NOMO-1 treated with DMSO at 0.1 percent for 48 hours (cell line): ENCODE measurements at regions not wholly inside any gene's neighbourhood (a gene's known extent, or its start where the extent isn't known, plus 50 kb on each side); places are given as distances from the start of the nearest gene placed in this dataset.

Experiments used
- DNase-seq: peaks from one replicate; lab custom pipeline; 2025; ENCODE audit not compliant: unreplicated experiment; lab: John Stamatoyannopoulos, UW

DNA sequence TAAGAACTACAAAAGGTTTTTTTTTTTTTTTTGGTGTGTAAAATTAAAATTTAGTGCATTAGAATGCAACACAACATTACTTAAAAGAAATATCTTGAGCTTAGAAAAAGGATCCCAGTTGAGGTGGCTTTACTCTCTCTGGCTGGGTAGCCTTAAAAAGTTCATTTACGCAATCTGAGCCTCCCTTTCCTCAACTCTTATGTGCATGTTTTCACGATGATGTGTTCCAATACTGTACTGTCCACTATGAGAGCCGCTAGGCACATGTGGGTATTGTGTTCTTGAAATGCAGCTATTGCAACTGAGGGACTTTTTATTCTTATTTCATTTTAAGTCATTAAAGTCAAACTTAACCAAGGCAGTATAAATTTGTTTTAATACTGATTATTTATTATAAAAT lies 460.9 kb upstream of the SYT1 start:
- DNase-seq: no peak

DNA sequence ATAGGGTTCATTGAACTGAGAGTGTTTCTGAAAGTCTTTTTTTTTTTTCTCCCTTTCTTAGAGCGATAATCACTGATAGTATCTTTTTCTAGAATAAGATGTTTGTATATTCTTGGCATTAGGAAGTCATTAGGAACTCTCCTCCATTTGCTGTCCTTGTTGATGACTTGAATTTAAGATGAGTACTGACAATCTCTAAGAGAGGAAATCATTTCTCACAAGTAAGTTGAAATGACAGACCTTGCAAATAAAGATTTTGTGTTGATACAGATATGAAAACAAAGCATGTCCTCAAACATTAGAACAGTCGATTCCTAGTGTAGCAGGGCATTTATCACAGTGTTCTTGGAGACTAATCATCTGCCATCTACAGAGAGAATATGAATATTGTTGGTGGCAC lies 458.4 kb upstream of the SYT1 start:
- DNase-seq: no peak

DNA sequence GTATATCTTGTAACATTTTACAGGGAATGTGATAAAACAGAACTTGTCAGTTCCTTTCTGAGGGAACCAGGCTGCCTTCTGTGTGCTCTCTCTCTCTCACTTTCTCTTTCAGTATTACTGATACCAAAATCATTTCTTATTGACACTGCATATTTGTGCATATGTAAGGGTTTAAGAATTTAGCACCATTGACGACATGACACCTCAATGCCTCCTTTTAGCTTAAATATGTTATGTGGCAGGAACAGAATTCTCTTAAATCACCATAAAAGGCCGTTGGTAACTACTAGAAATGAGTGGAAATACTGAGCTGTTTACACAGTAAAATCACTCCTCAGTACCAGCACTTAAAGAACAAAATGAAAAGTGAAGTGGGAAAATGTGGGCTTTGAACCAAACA lies 457.7 kb upstream of the SYT1 start:
- DNase-seq: no peak

DNA sequence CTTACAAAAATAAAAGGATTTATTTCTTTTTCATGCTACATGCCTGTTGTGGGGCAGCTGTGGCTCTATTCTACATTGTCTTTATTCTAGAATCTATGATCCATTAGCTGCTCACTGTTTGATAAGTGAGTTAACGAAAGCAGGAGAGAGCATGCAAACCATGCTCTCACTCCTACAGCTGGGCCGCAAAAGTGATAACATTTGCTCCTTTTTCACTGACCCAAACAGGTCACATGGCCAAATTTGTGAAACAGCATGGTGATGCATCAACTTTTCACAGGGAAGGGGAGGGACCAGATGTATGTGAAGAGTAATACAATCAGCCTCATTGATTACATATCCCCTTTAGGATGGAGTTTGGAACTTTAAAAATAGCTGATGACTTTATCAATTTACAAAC lies 456.9 kb upstream of the SYT1 start:
- DNase-seq: no peak

DNA sequence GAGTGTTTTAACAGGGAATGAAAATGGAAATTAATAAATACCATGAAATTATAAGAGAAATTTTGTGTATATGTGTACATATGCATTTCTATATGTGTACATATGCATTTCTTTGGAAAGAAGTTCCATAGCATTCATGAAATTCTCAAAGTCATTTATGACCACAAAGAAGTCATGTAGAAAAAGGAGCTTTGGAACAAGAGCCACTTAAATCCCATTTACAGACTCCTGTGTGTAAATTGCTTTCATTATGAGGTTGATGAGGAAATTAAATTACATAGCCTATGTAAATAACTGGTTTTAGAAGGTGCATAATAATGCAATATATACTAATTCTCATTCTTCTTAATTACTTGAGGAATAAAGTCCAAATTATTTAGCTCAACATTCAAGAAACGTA lies 450.5 kb upstream of the SYT1 start:
- no peak for DNase-seq

DNA sequence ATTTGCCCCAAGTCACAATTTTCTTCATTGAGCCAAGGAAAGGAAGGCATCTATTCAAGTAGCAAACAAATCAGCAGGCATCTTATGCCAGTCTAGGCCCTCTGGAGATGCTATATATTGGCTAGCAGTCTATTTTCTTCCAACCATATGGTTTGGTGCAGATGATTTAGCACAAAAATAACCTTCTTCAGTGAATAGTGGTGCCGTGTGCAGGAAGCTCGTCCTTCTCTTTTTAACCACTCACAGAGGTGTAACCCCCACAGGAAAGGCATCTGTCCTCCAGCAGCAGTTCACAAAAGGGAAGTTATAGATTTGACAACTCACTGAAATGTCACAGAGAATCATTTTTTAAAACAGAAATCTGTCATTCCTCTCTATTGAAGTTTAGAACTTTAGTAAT lies 445.7 kb upstream of the SYT1 start:
- peak; percentile 94 for DNase-seq

DNA sequence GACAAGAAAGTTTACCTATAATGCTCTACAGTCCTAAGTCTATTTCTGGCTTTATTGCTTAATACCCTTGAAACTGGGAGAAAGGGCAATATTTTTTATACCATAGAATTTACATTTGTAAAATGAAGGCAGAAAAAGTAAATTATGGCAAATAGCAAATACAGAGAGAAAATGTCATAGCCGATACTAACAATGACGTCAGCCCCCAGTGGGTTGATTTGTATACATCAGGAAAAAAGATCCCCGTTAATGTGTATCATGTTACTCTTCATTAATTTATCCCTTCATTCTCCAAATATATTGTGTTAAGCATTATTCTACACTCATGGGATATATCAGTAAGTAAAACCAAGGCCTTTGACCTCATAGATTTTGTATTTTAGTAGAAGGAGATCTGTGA lies 445.1 kb upstream of the SYT1 start:
- DNase-seq: no peak

DNA sequence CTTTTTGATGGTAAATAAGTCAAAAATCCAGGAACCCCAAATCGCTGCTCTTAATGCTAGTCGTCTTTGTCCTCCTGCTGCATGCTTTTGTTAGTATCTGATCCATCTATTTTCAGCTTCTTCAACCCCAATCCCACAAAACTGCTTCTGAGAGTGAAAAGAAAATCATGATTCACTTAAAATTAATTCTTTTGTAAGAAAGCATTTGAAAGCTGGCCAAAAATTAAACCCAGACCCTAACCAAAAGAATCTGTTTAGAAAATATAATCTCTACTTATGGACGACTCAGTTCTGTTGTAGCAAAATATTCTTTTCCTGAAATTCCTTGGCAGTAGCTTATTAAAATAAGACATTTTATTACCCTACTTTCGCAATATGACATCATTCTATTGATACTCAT lies 443.6 kb upstream of the SYT1 start:
- DNase-seq: no peak

DNA sequence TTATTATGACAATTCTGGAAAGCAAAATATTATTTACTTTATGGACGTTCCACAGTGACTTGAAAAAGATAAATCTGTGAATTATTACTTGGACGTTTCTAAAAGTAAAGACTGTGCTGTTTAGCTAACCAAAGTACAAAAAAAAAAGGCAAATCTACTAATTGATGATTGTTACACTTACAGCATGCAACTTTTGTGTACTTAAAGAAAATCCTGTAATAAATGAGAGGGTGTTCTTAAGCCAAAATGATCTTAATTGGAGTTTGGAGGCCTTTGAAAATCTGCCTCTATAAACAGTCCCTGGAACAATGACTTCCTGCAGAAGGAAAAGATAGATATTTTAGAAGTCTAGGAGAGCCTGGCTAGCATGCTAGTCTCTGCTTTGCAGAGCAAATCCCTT lies 434.0 kb upstream of the SYT1 start:
- DNase-seq: no peak

DNA sequence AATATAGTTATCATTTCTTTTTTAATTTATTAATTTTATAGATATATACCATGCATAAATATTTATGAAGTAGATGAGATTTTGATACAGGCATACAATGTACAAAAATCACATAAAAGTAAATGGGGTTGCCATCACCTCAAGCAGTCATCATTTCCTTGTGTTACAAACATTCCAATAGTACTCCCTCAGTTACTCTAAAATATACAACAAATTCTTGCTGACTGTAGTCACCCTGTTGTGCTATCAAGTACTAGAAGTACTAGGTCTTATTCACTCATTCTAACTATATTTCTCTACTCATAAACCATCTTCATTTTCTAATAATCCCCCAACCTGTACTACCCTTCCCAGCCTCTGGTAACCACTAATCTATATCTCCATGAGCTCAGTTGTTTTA lies 432.6 kb upstream of the SYT1 start:
- no peak for DNase-seq

DNA sequence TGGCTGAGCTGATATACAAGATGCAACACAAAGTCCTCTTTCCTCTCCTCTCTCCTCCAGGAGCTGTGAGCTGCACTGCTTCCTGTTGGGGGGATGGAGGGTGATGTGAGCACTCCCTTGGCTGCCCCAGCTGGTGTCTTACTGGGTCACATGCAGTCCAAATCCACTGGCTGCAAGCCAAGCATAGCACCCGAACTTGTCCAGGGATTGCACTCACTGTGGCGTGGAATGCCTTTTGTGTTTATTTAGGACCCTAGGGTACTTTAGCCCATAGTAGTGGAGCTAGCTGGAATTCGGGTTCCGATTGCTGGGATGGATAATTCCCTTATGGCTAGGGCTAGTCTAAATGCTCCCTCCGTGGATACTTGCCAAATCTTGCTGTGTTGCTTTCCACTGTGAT lies 424.9 kb upstream of the SYT1 start:
- no peak for DNase-seq

DNA sequence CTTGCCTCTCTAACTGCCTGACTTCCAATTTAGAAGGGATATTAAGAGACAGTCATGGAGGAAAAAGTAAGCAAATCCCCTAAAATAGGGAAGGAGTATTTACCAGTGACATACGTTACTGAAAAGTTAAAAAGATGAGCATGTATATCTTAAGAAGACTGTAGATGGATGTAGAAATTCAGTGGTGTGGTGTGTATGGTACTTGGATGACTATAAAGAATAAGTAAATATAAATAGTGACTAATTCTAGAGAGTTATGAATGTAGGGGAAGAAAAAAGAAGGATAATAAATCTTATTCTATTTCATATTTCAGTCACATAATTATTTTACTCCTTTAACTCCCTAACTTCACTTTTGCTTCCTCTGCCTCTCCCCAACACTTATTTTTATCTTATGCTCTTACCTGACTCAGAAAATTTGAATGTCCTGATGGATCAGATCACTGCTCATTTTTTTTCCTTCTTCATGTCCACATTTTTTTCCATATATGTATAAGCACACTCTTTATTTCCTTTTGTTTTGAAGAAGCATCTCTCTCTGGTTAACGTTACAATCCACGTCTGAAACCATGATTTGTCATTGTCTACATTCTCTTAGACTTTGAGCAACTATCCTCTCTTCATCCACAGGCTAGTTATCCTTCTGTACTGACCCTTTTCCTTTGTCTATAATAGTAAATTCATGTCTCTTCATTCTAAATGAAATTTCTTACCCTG lies 422.7 kb upstream of the SYT1 start:
- no peak for DNase-seq

DNA sequence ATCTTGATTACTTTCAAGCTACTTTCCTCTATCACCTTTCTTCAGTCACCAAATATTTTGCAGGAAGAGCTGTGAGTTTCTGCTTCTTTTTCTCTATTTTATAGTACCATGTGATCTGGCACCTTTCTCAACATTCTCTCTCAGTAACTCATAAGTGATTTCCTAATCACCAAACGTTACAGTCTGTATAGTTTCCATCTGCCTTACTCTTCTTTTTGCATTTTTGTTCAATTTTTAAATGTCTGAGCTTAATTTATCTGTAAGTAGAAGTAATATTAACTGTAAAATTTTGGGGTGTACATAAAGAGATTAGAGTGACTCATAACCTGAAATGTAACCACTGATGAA lies 422.1 kb upstream of the SYT1 start:
- peak; percentile 30 for DNase-seq

DNA sequence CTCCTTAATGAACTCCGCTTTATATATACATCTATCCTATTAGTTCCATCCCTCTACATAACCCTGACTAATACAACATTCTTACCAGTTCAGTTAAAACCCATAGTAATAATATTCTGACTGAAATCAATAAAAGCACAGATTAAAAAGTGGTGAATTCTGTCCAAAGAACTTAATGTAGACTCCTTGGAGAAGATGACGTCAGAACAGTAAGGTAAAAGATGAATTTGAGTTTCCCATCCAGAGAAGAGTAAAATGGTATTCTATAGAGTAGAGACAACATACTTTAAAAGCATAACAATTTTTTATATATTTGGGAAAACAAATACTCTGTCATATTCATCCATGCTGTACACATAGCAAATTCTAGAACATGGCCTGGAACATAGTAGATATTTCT lies 418.0 kb upstream of the SYT1 start:
- no peak for DNase-seq

DNA sequence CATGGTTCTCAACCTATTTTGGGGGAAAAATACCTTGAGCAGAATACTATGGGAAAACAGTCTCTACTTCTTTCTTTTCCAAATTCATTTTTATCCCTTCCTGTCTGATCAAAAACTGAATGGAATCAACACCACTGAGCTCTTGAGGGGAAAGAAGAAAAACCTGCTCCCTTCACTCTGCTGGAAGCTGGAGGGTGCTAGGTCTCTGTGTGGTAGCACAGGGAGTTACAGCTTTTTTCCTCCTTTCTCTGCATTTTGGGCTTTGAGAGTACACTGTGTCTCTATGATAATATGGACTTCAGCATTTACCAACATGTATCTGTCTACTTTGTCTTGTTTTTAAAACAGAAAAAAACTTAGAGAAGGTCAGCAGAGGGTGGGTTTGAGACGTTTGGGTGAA lies 417.2 kb upstream of the SYT1 start:
- DNase-seq: no peak

DNA sequence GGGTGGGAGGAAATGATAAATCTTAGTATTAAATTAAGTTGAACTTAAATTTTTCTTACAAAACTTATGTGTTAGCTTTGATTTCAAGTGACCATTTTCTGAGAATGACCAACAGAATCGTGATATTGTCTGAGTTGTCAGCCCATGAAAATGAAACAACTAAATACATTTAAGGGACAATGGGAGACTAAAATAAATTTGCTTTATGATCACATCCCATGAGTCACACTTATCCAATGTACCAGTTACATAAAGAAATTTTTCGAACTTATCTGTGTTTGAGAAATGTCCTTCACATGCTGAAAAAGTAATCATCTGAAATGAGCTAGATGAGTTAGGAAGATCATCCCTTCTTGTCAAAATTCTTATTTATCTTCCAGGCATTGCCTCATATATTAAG lies 415.9 kb upstream of the SYT1 start:
- no peak for DNase-seq

DNA sequence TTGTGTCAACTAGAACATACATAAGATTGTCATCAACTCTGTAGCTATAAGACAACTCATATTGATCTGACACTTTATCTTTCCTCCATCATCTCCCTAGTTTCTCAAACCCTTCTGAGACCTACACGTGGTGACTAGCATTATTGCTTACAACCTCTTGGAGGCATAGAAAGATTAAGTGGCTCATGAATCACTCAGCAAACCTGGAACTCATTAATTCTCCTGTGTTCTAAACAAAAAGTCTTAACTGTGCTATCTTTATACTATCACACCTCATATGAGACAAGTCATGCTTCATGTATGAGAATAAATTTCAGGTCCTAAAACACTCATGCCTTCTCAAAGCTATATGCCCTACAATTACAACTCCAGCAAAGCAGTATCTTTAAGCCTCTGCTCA lies 408.6 kb upstream of the SYT1 start:
- DNase-seq: no peak

DNA sequence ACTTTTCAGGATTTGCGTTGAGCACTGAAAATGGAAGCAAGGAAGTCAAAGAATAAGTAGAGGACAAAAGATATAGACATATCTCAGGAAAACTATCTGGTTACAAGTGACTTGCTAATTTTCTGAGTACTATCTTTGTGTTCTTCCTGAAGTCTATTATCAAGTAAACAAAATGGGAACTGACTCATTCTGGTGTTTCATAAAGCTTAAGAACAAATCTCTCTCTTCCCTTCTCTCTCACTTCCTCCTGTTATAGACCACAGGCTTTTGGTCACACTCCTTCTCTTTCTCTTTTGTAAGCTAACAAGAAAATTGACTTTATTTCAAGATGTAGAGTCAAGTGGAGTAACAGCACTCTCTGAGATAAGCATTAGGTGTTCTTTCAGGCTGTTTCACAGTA lies 406.6 kb upstream of the SYT1 start:
- peak; percentile 97 for DNase-seq

DNA sequence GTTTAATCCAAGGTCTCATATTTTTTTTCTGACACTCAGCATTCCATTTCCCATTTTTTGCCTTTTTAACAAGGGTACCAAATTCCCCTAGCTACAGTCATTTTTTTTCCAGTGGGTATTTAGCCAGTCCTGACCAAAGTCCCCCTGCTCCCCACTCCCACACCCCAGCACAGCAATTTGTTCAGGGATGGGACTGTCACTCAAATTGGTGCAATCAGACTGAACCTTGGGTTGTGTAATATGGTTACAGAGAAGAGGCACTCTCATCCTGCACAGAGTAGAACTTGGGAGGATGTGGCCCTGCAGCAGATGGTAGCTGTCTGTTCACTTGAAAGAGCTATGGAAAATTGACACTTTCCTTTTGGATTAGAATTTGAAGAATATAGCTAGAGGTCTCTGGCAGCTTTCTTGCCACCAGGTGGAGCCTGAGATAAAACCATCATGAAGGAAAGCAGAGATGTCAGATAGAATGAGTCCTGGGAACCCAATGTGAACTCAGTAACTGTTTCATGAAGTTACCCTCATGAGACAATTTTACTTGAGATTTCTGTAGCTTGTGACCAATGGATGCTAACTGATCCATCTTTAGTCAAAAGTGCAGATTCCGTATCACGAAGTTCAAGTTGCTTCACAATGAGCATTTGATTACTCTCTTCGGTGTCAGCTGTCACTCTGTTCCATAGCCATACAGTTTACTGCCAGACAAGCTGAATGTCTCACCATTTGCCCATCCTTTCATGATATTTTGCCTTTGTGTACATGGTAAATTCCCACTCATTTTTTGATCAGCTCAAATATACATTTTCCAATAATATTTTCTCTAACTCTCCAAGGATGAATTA lies 394.0 kb upstream of the SYT1 start:
- no peak for DNase-seq

DNA sequence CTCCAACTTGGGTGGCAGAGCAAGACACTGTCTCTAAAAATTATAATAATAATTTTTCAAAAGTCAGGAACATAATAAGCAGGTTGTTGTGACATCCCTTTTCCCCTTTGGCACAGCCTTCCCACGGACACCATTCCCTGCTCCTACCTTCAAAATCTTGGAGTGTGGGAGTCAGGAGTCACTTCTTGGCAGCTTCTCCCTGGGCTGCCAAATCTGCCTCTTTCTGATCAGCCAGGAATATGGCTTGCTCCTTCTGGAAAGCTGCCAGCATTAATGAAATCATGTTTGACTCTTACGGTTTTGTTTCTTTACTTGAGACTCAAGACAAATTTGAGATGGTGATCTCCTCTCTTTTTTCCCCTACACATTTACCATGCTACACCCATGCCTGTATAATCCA lies 391.4 kb upstream of the SYT1 start:
- no peak for DNase-seq

DNA sequence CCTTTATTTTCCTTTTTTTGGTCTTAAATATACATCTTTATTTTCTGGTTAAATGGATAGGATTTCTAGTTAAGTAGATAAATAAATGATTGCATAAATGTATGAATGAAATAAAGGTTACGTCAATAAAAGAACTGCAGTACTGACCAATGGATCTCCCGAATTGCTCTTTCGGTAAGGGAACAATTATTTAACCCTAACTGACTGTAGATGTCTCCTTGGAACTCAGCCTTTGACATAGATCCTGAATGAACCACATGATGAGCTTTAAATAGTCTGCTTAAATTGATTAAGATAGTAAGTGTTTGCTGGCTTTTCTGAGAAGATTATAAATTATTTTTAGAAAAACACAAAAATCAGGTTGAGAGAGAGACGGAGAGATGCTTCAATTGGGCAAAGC lies 391.0 kb upstream of the SYT1 start:
- no peak for DNase-seq

DNA sequence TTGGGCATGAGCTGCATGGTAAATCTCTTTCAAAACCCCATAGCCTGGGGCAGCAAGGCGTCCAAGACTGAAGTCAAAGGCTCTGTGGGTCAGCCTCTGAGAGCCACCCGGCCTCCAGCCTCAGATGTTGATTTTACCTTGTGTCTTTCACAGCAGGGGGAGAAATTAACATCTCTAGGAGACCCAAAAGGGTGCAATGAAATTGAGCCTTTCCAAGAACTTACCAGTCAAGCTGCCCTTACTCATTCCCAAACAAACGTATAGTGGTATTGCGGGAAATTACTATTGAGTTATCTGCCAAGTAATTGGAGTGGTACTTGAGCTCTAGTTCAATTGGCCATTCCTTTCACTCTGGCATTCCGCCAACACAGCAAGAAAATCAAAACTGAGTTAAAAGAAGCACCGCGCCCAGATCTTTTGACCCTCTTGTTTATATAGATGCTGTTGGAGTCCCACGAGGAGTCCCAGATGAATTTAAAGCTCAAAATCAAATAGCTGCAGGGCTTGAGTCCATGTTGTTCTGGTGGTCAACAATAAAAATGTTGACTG lies 380.7 kb upstream of the SYT1 start:
- no peak for DNase-seq

DNA sequence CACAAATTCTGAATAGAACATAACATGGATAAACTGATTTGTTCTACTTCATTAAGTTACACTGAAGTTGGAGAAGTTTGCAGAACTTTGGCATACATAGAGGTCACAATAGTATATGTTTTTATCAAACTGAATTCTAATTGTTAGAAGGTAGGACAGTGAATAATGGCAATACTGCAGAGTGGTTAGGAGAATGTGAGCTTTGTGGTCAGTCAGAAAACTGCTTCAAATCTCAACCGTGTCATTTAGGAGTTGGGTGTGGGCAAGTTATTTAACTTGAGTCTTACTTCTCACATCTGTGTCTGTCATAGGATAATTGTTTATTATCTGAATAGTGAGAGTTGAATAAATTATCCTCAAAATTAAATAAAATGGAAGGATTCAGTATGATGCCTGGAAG lies 374.6 kb upstream of the SYT1 start:
- DNase-seq: no peak
